LNCaP clone FGC (cell line): ENCODE measurements at regions not wholly inside any gene's neighbourhood (a gene's known extent, or its start where the extent isn't known, plus 50 kb on each side); places are given as distances from the start of the nearest gene placed in this dataset.

Experiments
- DNase-seq: peaks from one replicate; pipeline ENCODE4 v3.0.0-alpha.2; 2011; ENCODE audit warnings: low read depth
- H3K4me3 ChIP-seq: 2 replicates; pipeline ENCODE4 v1.5.1; 2011; ENCODE audit warnings: mild to moderate bottlenecking, low read depth, low read length, control low read depth
- TF ChIP-seq, protein P1 (sequence below): IDR thresholded peaks from 2 replicates; pipeline ENCODE4 v1.5.1; 2012; ENCODE audit warnings: mild to moderate bottlenecking; ENCODE audit not compliant: control insufficient read depth, insufficient read depth; ENCODE audit errors: extremely low read depth

DNA sequence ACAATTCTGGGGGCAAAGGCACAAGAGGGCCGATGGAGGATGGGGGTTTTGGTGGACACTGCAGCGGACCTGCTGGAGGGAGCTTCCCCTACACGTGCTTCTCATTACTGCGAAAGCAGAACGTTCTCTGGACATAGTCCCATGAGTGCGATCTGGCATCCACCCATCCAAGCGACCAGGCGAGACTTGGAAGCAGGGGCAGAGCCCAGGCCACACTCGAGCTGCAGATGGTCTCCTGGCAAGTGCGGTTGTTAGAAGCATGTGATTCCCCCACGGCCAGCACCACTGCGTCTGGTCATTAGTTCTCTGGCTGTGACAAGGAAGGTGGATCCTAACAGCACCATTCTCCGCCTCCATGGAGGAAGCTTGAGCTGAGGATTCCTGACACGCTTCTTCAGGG is 118.4 kb upstream of the TCERG1L start:
- DNase-seq = no peak
- H3K4me3 ChIP-seq = no peak overlapping the region
- TF ChIP-seq, protein P1, sequence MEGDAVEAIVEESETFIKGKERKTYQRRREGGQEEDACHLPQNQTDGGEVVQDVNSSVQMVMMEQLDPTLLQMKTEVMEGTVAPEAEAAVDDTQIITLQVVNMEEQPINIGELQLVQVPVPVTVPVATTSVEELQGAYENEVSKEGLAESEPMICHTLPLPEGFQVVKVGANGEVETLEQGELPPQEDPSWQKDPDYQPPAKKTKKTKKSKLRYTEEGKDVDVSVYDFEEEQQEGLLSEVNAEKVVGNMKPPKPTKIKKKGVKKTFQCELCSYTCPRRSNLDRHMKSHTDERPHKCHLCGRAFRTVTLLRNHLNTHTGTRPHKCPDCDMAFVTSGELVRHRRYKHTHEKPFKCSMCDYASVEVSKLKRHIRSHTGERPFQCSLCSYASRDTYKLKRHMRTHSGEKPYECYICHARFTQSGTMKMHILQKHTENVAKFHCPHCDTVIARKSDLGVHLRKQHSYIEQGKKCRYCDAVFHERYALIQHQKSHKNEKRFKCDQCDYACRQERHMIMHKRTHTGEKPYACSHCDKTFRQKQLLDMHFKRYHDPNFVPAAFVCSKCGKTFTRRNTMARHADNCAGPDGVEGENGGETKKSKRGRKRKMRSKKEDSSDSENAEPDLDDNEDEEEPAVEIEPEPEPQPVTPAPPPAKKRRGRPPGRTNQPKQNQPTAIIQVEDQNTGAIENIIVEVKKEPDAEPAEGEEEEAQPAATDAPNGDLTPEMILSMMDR = no peak

DNA sequence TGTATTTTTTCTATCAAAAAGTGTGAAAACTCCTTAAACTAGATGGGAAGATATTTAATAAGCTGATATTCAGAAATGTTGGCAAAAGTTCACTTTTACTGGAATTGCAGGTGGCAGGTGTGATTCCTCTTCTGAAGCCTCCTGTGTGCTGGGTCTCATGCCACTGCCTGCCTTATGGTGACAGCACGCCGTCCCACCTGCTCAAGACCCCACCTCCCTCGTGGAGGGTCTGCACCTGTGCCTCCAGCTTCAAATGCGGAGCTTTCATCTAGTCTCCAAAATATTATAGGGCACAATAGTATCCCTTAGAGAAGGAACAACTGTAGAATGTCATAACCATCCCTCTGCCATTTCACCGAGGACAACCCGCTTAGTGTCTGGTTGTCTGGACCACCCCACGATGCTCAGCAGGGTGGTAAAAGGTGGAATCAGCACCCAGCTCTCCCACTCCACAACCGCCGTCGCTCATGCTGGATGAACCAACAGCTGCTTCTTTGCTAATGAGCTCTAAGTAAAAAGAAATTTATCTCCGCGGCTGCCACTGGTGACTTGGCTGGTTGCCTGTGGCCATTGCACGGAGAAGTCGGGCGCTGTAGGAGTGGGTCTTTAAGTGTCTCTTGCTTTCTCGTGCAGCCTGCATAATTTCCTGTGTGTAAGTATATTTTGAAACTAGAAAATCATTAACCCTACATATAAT is 119.3 kb upstream of the TCERG1L start:
- TF ChIP-seq, protein P1 = no peak
- DNase-seq = no peak
- H3K4me3 ChIP-seq = no peak overlapping the region

DNA sequence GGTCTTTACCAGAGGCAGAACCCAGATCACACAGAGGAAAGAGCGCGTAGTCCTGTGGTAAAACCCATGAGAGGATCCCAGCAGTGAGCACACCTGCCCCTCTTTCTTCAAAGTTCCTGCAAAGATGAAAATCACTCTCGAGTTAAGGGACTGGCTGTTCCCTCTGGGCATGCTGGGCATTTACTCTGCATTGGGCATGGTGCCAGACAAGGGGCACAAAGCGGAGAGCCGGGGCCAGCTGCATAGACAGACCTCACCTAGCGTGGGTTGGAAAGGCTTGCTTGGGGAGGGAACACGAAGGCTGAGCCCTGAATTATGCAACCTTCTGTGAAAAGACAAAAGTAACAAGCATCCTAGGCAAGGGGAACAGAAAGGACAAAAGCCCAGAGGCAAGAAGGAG is 120.0 kb upstream of the TCERG1L start:
- no peak for DNase-seq
- TF ChIP-seq, protein P1 = no peak

DNA sequence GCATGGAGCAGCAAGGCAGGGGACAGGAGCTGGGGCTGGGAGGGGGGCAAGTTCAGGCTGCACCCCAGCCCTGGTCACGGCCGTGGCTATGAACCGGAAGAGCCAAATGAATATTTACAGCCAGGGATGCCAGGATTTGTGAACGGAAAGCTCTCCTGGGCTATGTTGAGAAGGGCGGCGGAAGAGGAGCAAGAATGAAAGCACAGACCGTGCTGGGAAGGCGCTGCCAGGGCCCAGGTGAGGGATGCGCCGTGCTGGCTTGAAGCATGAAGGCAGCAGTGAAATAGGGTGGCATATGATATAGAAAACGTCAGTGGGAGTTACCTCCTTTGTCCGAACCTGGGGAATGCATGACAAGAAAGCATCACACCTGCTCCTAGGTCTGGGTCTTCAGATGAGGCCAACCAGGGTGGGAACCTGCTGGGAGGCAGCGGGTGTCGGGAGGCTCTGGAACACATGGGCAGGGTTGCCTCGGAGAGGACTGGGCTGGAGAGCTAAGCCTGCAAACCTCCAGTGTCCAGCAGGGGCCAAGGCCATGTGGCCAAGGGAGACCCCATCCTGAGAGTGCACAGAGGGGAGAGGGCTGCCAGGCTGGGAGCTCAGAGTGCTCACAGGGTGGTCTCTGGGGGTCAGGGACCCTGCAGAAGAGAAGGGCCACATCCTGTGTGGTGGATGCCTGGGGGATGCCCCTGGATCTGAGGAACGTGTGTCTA is 120.6 kb upstream of the TCERG1L start:
- DNase-seq = no peak
- H3K4me3 ChIP-seq = no peak overlapping the region

More for the DNA sequence above, 120.0 kb upstream of the TCERG1L start:
- no peak overlapping the region for H3K4me3 ChIP-seq

DNA sequence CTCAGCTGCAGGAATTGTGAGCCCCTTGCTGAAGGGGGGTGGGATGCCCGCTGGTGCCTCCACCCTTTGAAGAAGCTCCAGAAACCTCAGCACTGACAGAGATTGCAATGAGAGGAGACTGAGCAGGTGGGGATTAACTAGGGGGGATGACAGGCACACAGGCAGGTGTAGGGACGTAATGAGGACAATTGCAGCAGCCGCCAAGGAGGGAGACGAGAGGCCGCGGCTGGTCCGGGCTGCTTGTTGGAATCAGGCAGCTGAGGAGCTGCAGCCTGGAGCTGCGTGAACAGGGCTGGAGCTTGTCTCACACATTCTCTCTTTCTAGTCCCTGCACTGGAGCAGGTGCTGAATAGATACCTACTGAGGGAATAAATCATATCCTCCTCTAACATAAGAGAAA is 122.0 kb upstream of the TCERG1L start:
- TF ChIP-seq, protein P1 = no peak
- DNase-seq = no peak
- no peak overlapping the region for H3K4me3 ChIP-seq

More for the DNA sequence above, 120.6 kb upstream of the TCERG1L start:
- TF ChIP-seq, protein P1 = no peak

DNA sequence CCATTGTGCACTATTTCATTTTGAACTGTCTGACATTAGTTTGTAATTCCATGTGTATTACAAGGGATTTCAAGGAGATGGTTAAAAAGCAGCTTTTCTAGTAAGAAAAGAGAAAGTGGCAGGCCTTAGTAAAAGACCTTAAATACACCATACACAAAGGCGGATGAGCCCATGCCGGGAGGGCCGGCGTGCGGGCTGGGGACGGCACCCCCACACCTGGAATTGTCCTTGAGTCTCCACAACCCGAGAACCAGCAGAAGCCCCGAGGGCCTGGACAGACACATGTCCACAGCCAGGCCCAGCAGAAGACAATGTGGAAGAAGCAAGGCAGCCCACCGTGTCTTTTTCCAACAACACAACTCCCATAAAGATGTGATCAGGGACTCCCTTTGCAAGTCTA is 123.7 kb upstream of the TCERG1L start:
- no peak overlapping the region for H3K4me3 ChIP-seq
- TF ChIP-seq, protein P1 = no peak
- no peak for DNase-seq
